Gastrocnemius medialis (tissue), 4 donors: ENCODE measurements at regions not wholly inside any gene's neighbourhood (a gene's known extent, or its start where the extent isn't known, plus 50 kb on each side); places are given as distances from the start of the nearest gene placed in this dataset.
A peak's percentile ranks its signal among the peaks of the same experiment; 100 is the strongest.

ENCODE experiments used
- CTCF ChIP-seq, 5 experiments: fragments of 450-650 bp in 3 of 5; fragments of 200-600 bp in 2 of 5; sonication (generic) in 2 of 5; IDR thresholded peaks in 4 of 5; conservative IDR thresholded peaks in 1 of 5; 1 replicate in 4 of 5; 2 replicates in 1 of 5; pipeline ENCODE4 v1.5.1; 2016 to 2019; ENCODE audit warnings: antibody characterized with exemption in 5 of 5, mild to moderate bottlenecking in 3 of 5, moderate library complexity in 3 of 5
- POLR2A ChIP-seq, 2 donors: fragments of 450-650 bp; IDR thresholded peaks; one replicate each; pipeline ENCODE4 v1.6.1; 2017; ENCODE audit warnings: antibody characterized with exemption in 2 of 2, mild to moderate bottlenecking in 2 of 2, moderate library complexity in 2 of 2

- TF ChIP-seq CTCF (IDR thresholded peaks at IDR 0.05 in 4 of 5, conservative IDR thresholded peaks at IDR 0.05 in 1 of 5) = peak; percentile 74 to 84 (median 81)
- TF ChIP-seq POLR2A (IDR thresholded peaks at IDR 0.05) = no peak
Measured at GRCh38 chr6:157756708-157757429, 66.2 kb upstream of the SNX9 start.
